ENCODE measurements at regions not wholly inside any gene's neighbourhood (a gene's known extent, or its start where the extent isn't known, plus 50 kb on each side); places are given as distances from the start of the nearest gene placed in this dataset.

DNA sequence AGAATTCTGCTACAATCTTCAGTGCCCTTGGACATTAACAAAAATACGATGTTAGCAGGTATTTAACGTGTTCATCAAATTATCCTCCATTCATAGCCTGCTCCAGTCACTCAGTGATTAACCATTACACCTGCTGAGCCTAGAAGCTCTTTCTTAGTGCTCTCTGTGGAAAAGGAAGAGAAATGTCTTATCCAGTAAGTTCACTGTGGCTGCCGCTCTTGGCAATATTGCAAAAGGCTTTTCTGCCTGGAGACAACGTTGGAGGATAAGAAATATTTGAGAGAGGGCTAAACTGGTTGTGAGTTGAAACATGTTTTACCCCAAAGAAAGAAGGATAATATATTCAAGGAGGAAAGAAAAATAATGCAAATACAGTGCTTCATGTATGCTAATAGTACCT is 217.4 kb upstream of the HSF2 start:
- TF ChIP-seq POLR2A (IDR thresholded peaks at IDR 0.05; ENCODE audit: low read length) (no peak), GATA1 (IDR thresholded peaks at IDR 0.05; ENCODE audit: low read depth, low read length) (no peak)

All from erythroblast (primary cell).